CD4-positive, alpha-beta T cell treated with Interleukin-6 at 100 ng/mL for 8 hours (primary cell): ENCODE measurements at regions not wholly inside any gene's neighbourhood (a gene's known extent, or its start where the extent isn't known, plus 50 kb on each side); places are given as distances from the start of the nearest gene placed in this dataset.

Experiments
- DNase-seq: peaks from one replicate; pipeline ENCODE4 v3.0.0-alpha.2; 2020; ENCODE audit warnings: mixed read lengths, low spot score

DNA sequence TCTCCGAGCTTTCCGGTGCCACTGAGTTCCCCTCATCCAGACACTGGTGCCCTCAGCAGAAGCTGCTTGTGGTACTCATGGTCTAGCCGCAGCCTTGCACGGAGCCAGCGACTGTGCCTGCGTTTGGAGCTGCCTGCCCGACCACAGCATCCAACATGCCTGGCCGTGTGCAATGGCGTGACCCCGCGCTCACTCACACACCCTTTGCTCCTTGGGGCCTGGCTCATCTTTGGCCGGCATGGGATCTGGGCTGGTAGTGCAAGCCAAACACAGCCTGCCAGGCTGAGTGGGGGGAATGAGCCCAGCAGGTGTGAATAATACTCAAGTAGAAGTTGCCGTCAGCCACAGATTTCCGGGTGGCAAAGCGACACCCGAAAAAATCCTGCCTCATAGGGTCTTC is 1178.7 kb upstream of the GBE1 start:
- no peak for DNase-seq

DNA sequence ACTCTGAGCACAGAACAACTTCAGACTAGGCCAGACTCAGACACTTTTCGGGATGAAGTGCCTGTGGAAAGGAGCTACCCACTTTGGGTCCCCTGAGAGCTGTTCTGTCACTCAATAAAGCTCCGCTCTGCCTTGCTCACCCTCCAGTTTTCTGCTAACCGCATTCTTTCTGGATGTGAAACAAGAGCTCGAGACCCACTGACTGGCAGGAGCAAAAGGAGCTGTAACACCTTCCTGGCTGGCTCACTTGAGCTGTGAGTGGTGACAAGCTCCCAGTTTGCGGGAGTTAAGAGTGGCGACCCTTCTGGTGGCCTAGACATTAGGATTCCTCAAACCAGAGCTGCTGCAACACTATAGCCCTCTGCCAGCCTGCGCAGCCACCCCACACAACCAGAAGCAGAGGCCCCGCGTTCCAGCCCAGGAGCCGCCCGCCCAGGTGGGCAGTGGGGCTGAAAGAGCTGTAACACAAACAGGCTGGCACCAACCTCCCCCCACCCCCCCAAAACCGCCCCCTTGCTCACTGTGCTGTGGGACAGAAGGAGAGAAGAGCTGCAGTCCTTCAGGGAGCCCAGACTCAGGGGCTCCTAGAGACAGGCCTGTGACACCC is 1178.1 kb upstream of the GBE1 start:
- DNase-seq, result no peak

- DNase-seq, result no peak
These were observed 1177.4 kb upstream of the GBE1 start for GRCh38 chr3:82938821-82939328.

- no peak for DNase-seq
These were observed 1166.1 kb upstream of the GBE1 start for GRCh38 chr3:82927309-82928253.

DNA sequence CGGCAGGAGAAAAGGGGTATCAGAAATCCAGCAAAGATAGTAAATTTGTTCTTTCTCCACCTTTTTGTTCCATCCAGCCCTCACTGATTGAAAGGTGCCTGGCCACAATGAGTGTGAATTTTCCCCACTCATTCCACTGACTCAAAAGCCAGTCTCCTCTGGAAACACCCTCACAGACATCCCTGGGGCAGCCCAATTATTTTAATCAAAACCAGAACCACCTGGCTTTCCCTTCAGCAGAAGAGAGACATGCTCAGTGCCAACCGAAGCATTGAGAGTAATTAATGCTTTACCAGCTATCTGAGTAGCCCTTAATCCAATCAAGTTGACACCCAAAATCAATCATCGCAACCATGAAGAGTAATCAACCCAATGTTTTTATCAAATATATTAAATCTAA is 1129.6 kb upstream of the GBE1 start:
- DNase-seq, result no peak

GRCh38 chr3:82883072-82883471 is 1121.6 kb upstream of the GBE1 start:
- no peak for DNase-seq

GRCh38 chr3:82875401-82875800 is 1114.0 kb upstream of the GBE1 start:
- no peak for DNase-seq

- no peak for DNase-seq
These were observed 1078.4 kb upstream of the GBE1 start for GRCh38 chr3:82839871-82840270.

- no peak for DNase-seq
These were observed 1072.7 kb upstream of the GBE1 start for GRCh38 chr3:82834098-82834497.

GRCh38 chr3:82824491-82824890 is 1063.0 kb upstream of the GBE1 start:
- no peak for DNase-seq

DNA sequence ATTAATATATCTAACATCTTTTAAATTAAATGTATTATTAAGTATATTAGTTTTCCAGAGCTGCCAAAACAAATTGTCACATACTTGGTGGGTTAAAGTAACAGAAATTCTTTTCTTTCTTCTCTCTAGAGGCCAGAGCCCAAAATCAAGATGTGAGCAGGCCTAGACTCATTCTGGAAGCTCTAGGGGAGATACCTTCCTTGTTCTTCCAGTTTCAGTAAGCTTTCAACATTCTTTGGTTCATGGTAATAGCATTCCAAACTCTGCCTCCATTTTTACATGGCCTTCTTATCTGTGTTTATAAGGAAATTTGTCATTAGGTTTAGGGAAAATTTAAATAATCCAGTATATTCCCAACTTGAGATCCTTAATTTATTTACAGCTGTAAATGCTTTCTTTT is 1054.6 kb upstream of the GBE1 start:
- no peak for DNase-seq

GRCh38 chr3:82815417-82816058 is 1054.1 kb upstream of the GBE1 start:
- DNase-seq, result no peak

DNA sequence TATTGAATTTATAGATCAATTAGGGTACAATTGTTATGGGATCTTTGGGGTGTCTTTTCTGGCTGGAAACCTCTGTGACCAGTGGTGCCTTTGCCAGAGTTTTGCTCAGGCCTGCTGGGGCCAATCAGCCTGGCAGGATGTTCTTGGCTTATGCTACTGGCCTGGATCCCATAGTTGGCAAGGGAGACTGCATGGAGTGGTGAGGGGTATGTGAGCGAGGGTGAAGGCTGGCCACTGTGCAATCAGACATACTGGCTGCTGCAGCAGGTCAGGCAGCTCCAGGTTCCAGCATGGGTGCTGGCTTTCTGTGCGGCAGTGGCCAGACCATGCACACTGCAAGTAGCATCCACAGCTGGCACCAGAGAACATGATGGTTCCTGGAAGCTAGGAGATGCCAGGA is 1053.2 kb upstream of the GBE1 start:
- no peak for DNase-seq

DNA sequence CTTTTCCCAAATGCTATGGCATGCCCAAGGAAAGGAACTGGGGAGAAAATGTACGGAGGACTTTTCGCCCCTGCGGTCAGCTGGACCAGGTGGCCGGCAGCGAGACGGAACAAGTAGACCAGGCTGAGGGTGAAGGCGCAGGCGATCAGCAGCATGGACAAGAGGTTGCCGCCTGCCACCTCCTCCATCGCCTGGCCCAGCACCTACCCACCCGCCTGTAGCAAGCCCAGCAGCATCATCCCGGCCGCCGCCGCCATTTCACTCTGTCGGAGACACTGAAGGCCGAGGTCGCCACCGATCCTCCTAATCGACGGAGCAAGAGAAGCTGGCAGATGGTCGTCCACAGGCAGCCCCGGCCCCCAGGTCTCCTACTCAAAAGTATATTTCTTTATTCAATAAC is 1046.3 kb upstream of the GBE1 start:
- no peak for DNase-seq

DNA sequence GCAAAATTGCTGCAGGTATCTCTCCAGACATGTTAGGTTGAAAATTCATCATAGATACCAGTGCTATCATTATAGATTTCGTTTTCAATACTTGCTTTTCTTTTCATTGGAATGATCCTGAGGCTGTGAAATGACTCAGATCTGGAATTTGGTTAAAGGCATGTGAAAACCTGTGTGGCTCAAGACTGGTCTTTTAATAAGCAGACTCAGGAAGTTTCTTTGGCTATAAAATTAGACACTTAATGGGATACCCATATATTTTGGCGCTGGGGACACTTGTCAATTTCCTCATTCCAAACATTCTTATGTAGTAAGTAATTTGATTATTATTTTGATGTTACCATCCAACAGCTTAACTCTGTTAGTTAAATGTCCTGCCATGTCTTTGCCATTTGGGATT is 1041.1 kb upstream of the GBE1 start:
- DNase-seq, result no peak

- DNase-seq, result no peak
These were observed 1038.8 kb upstream of the GBE1 start for GRCh38 chr3:82800248-82800647.

- no peak for DNase-seq
These were observed 1035.3 kb upstream of the GBE1 start for GRCh38 chr3:82796765-82797164.

GRCh38 chr3:82791241-82791640 is 1029.8 kb upstream of the GBE1 start:
- DNase-seq, result no peak

- no peak for DNase-seq
These were observed 1029.1 kb upstream of the GBE1 start for GRCh38 chr3:82790307-82791097.

- DNase-seq, result no peak
These were observed 1021.7 kb upstream of the GBE1 start for GRCh38 chr3:82783194-82783593.

DNA sequence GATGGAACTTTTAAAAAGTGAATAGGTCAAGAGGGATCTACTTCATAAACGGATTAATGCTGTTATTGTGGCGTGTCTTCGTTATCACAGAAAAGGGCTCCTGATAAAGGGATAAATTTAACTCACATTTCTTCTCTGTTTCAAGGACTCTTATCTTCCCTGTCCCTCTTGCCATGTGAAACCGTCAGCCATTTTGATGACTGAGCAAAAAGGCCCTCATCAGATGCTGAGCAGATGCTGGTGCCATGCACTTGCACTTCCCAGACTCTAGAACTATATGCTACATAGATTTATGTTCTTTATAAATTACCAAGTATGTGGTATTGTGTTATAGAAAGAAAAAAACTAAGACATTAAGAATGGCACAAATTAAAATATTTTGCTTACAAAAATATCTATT is 1011.8 kb upstream of the GBE1 start:
- DNase-seq, result no peak

DNA sequence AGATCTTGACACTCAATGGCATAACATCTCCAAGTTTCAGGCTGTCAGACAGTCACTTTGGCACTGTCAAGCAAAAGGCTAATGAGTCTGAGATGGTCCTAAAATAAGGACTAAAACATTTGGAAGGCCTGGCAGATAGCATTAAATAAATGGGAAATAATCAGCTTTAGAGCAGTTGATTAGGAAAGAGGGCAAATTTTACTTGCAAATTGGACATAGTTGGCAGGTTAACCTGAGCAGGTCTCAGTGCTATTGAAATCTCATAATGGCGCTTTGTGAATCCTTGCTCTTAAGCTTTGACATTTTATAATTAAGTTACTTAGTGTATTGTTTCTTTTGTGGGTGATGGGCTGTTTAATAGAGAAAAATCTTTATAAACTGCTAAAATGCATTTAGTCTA is 1003.1 kb upstream of the GBE1 start:
- no peak for DNase-seq
